Keratinocyte (primary cell): ENCODE measurements at regions not wholly inside any gene's neighbourhood (a gene's known extent, or its start where the extent isn't known, plus 50 kb on each side); places are given as distances from the start of the nearest gene placed in this dataset.
"Not testable (repeated sequence)": the region's sequence is repeated elsewhere in the genome, so short reads cannot be mapped to it uniquely, and the experiment has no call there.

Experiments
- DNase-seq: peaks from one replicate; pipeline ENCODE4 v3.0.0-alpha.2; 2011; ENCODE audit warnings: low read depth, missing footprints, low spot score
- FAIRE-seq: peaks from 2 replicates; lab custom pipeline; 2011; peaks lifted over from hg19 to GRCh38; lab: Jason Lieb, UNC
- H2AFZ ChIP-seq: 2 replicates; pipeline ENCODE4 v1.6.0; 2012; ENCODE audit warnings: low read length, control low read depth, inconsistent platforms; ENCODE audit not compliant: control insufficient read depth
- H3K27ac ChIP-seq: 2 replicates; pipeline ENCODE4 v1.5.1; 2011; ENCODE audit warnings: low read length; ENCODE audit not compliant: control insufficient read depth, insufficient read depth
- H3K27me3 ChIP-seq: 3 replicates; pipeline ENCODE4 v1.6.0; 2011; ENCODE audit warnings: low read length; ENCODE audit not compliant: control insufficient read depth, insufficient read depth; ENCODE audit errors: extremely low read depth
- H3K36me3 ChIP-seq, 2 experiments: 2 replicates in 1 of 2; 3 replicates in 1 of 2; pipeline ENCODE4 v1.5.1; 2011; ENCODE audit warnings: low read length in 2 of 2, mild to moderate bottlenecking in 1 of 2; ENCODE audit not compliant: control insufficient read depth in 2 of 2, insufficient read depth in 2 of 2; ENCODE audit errors: extremely low read depth in 1 of 2
- H3K4me1 ChIP-seq: 3 replicates; pipeline ENCODE4 v1.5.1; 2011; ENCODE audit warnings: low read length; ENCODE audit not compliant: control insufficient read depth, insufficient read depth; ENCODE audit errors: extremely low read depth
- H3K4me2 ChIP-seq: 3 replicates; pipeline ENCODE4 v1.6.0; 2011; ENCODE audit warnings: low read depth, low read length; ENCODE audit not compliant: control insufficient read depth, insufficient read depth; ENCODE audit errors: extremely low read depth
- H3K4me3 ChIP-seq, 3 experiments: fragments of 200-600 bp in 1 of 3; sonication (generic) in 1 of 3; 2 replicates in 2 of 3; 3 replicates in 1 of 3; pipeline ENCODE4 v1.5.1; 2011 to 2016; ENCODE audit warnings: low read length in 3 of 3, mild to moderate bottlenecking in 3 of 3, control low read depth in 2 of 3, inconsistent platforms in 1 of 3, low read depth in 1 of 3, mixed read lengths in 1 of 3, mixed run types in 1 of 3, moderate library complexity in 1 of 3; ENCODE audit not compliant: control insufficient read depth in 2 of 3, insufficient read depth in 2 of 3; ENCODE audit errors: extremely low read depth in 1 of 3
- H3K79me2 ChIP-seq: 2 replicates; pipeline ENCODE4 v1.6.0; 2012; ENCODE audit warnings: low read length; ENCODE audit not compliant: control insufficient read depth, insufficient read depth
- H3K9ac ChIP-seq: 3 replicates; pipeline ENCODE4 v1.6.0; 2011; ENCODE audit warnings: low read length; ENCODE audit not compliant: control insufficient read depth, insufficient read depth; ENCODE audit errors: extremely low read depth
- H3K9me1 ChIP-seq: 3 replicates; pipeline ENCODE4 v1.6.0; 2011; ENCODE audit warnings: low read length; ENCODE audit not compliant: control insufficient read depth, insufficient read depth; ENCODE audit errors: extremely low read depth
- H3K9me3 ChIP-seq: 2 replicates; pipeline ENCODE4 v1.5.1; 2012; ENCODE audit warnings: low read depth, low read length; ENCODE audit not compliant: control insufficient read depth
- H4K20me1 ChIP-seq: 3 replicates; pipeline ENCODE4 v1.6.0; 2011; ENCODE audit warnings: low read length; ENCODE audit not compliant: control insufficient read depth, insufficient read depth; ENCODE audit errors: extremely low read depth
- CTCF ChIP-seq, 3 experiments: IDR thresholded peaks in 1 of 3; conservative IDR thresholded peaks in 1 of 3; optimal IDR thresholded peaks in 1 of 3; 2 replicates in 2 of 3; 3 replicates in 1 of 3; pipeline versions ENCODE3 to v1.5.1; 2011; ENCODE audit warnings: low read length in 3 of 3, mild to moderate bottlenecking in 3 of 3, moderate library complexity in 2 of 3, control low read depth in 1 of 3, inconsistent platforms in 1 of 3; ENCODE audit not compliant: insufficient read depth in 2 of 3; ENCODE audit errors: extremely low read depth in 1 of 3
- EZH2 ChIP-seq: IDR thresholded peaks from one replicate; pipeline ENCODE4 v1.6.1; 2012; ENCODE audit warnings: inconsistent platforms, mild to moderate bottlenecking, low read length, moderate library complexity
- dilution Hi-C: fragments of 300-500 bp; cut with MboI; formaldehyde crosslinking; loops from one replicate; pipeline ENCODE4 v1.7.0; 2020; ENCODE audit warnings: low sequenced_read_pairs; ENCODE audit not compliant: extremely low pct_ligation_motif_present

GRCh38 chr4:184330517-184331094 lies 112.9 kb upstream of the ENPP6 start:
- FAIRE-seq, H3K27ac ChIP-seq, H3K9ac ChIP-seq, H3K79me2 ChIP-seq, H3K27me3 ChIP-seq, H3K4me2 ChIP-seq, H3K4me3 ChIP-seq, H2AFZ ChIP-seq, H4K20me1 ChIP-seq, dilution Hi-C loops, H3K36me3 ChIP-seq, H3K9me3 ChIP-seq, H3K9me1 ChIP-seq, DNase-seq: not testable (repeated sequence)
- peaks cover 21% of the 10 kb centered on the region for H3K4me1 ChIP-seq

- no peak for DNase-seq
- TF ChIP-seq CTCF (optimal IDR thresholded peaks at IDR 0.05 in 1 of 3, IDR thresholded peaks at IDR 0.05 in 1 of 3, conservative IDR thresholded peaks at IDR 0.05 in 1 of 3; ENCODE audit: extremely low read depth in 1 of 3, insufficient read depth in 2 of 3, low read length in 3 of 3) (no peak), EZH2 (no peak)
Measured at GRCh38 chr4:184329659-184330400, 112.2 kb upstream of the ENPP6 start.

More at GRCh38 chr4:184329659-184330400, 112.2 kb upstream of the ENPP6 start:
- Histone ChIP-seq H3K79me2 (no peaks in the 10 kb centered on the region), H3K9me1 (no peaks in the 10 kb centered on the region), H2AFZ (no peak overlapping the region), H3K4me1 (peaks cover 21% of the 10 kb centered on the region), H3K36me3 (no peaks in the 10 kb centered on the region), H3K27ac (peak overlapping the region; percentile 77), H3K9ac (no peak overlapping the region), H3K4me3 (no peak overlapping the region), H3K27me3 (no peaks in the 10 kb centered on the region), H3K4me2 (no peak overlapping the region), H3K9me3 (no peaks in the 10 kb centered on the region), H4K20me1 (no peaks in the 10 kb centered on the region)
- FAIRE-seq: no peak
- dilution Hi-C loops: no loop called here
